ENCODE measurements at regions not wholly inside any gene's neighbourhood (a gene's known extent, or its start where the extent isn't known, plus 50 kb on each side); places are given as distances from the start of the nearest gene placed in this dataset.

- no peak for TF ChIP-seq CTCF (IDR thresholded peaks at IDR 0.05; ENCODE audit: poor library complexity)
- TF ChIP-seq EZH2 (IDR thresholded peaks at IDR 0.05; ENCODE audit: borderline replicate concordance): no peak
Observed at GRCh38 chr4:31784558-31784957, 1064.4 kb downstream of the PCDH7 start.
